H1 (cell line): ENCODE measurements at regions not wholly inside any gene's neighbourhood (a gene's known extent, or its start where the extent isn't known, plus 50 kb on each side); places are given as distances from the start of the nearest gene placed in this dataset.

Experiments used
- EZH2 ChIP-seq: fragments of 200-600 bp; sonication (generic); IDR thresholded peaks from 2 replicates; pipeline ENCODE4 v1.7.1; 2012; ENCODE audit warnings: low read depth, mild to moderate bottlenecking, moderate library complexity, low read length, inconsistent platforms; ENCODE audit not compliant: severe bottlenecking
- GTF2F1 ChIP-seq: IDR thresholded peaks from 2 replicates; pipeline ENCODE4 v1.6.1; 2012; ENCODE audit warnings: low read depth, low read length, improper control_type of control experiment, borderline replicate concordance
- HDAC2 ChIP-seq, 2 experiments: fragments of 300-600 bp in 1 of 2; sonication (generic) in 1 of 2; IDR thresholded peaks; 2 replicates each; pipeline ENCODE4 v1.6.1; 2011 to 2012; ENCODE audit warnings: low read depth in 2 of 2, low read length in 2 of 2, mild to moderate bottlenecking in 2 of 2, moderate library complexity in 2 of 2, borderline replicate concordance in 1 of 2, inconsistent platforms in 1 of 2
- KDM4A ChIP-seq: IDR thresholded peaks from one replicate; pipeline ENCODE4 v1.7.1; 2012; ENCODE audit warnings: low read depth, mild to moderate bottlenecking, moderate library complexity, low read length, inconsistent platforms; ENCODE audit not compliant: severe bottlenecking
- NANOG ChIP-seq: IDR thresholded peaks from 2 replicates; pipeline ENCODE4 v1.6.1; 2011; ENCODE audit warnings: low read length, low read depth, mild to moderate bottlenecking, inconsistent platforms; ENCODE audit not compliant: insufficient read depth, poor library complexity, severe bottlenecking
- RAD21 ChIP-seq, 2 experiments: IDR thresholded peaks in 1 of 2; conservative IDR thresholded peaks in 1 of 2; 2 replicates each; pipeline ENCODE4 v1.6.1; 2011; ENCODE audit warnings: low read depth in 2 of 2, low read length in 2 of 2, improper control_type of control experiment in 1 of 2, inconsistent platforms in 1 of 2, mild to moderate bottlenecking in 1 of 2, moderate library complexity in 1 of 2
- RFX5 ChIP-seq: IDR thresholded peaks from 2 replicates; pipeline ENCODE4 v1.6.1; 2011; ENCODE audit warnings: low read depth, low read length, improper control_type of control experiment, borderline replicate concordance
- SUZ12 ChIP-seq: fragments of 200-600 bp; sonication (generic); IDR thresholded peaks from 2 replicates; pipeline ENCODE4 v1.6.1; 2012; ENCODE audit warnings: mild to moderate bottlenecking, inconsistent platforms, low read length, moderate library complexity, mixed read lengths

GRCh38 chr19:28913626-28914025 lies 299.3 kb downstream of the UQCRFS1 start (continued):
- TF ChIP-seq KDM4A (no peak), EZH2 (no peak), HDAC2 (IDR thresholded peaks at IDR 0.05; ENCODE audit: borderline replicate concordance in 1 of 2, low read depth in 2 of 2, low read length in 2 of 2) (no peak), SUZ12 (no peak), NANOG (no peak), RFX5 (no peak), RAD21 (IDR thresholded peaks at IDR 0.05 in 1 of 2, conservative IDR thresholded peaks at IDR 0.05 in 1 of 2; ENCODE audit: low read depth in 2 of 2, low read length in 2 of 2) (no peak), GTF2F1 (no peak)
